Neural crest cell (in vitro differentiated cells): ENCODE measurements at regions not wholly inside any gene's neighbourhood (a gene's known extent, or its start where the extent isn't known, plus 50 kb on each side); places are given as distances from the start of the nearest gene placed in this dataset.

ENCODE experiments used
- DNase-seq: peaks from one replicate; pipeline ENCODE4 v3.0.0; 2021; ENCODE audit warnings: low read depth, mixed read lengths, low spot score
- H3K27ac Mint-ChIP-seq: one replicate; pipeline ENCODE4 v1.8.0; 2021; ENCODE audit warnings: mild to moderate bottlenecking, mixed read lengths; ENCODE audit not compliant: unreplicated experiment
- H3K27me3 Mint-ChIP-seq: 2 replicates; pipeline ENCODE4 v1.8.0; 2021; ENCODE audit warnings: low read depth, mild to moderate bottlenecking, mixed read lengths
- H3K36me3 Mint-ChIP-seq: 2 replicates; pipeline ENCODE4 v1.8.0; 2021; ENCODE audit warnings: low read depth, mild to moderate bottlenecking, mixed read lengths
- H3K4me1 Mint-ChIP-seq: 2 replicates; pipeline ENCODE4 v1.8.0; 2021; ENCODE audit warnings: mixed read lengths
- H3K4me3 Mint-ChIP-seq: one replicate; pipeline ENCODE4 v1.8.0; 2021; ENCODE audit warnings: mild to moderate bottlenecking, mixed read lengths
- H3K9me3 Mint-ChIP-seq: 2 replicates; pipeline ENCODE4 v1.8.0; 2021; ENCODE audit warnings: mixed read lengths
- TF ChIP-seq, protein P1 (sequence below): fragments of 200-600 bp; sonication (generic); conservative IDR thresholded peaks from 2 replicates; pipeline ENCODE4 v1.5.0; 2021; ENCODE audit warnings: antibody characterized with exemption, mild to moderate bottlenecking

DNA sequence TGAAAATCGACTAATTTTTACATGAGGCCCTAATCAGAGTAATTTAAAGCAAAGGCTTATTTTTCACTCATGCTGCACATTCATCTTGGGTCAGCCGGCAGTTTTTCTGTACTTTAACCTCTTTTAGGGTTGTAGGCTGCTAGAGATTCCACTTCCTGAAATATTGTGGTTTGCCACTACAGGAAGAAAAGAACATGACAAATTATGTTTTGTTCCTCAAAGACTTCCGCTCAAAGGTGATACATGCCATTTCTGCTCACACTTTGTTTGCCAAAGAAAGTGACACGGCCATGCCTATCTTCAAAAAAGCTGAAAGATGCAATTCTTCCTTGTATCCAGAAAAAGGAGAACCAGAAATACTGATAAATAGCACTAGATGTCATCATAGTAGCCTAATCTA is 183.4 kb upstream of the PPFIA2 start:
- Mint-ChIP-seq H3K4me1 (no peaks in the 10 kb centered on the region), H3K27me3 (no peaks in the 10 kb centered on the region), H3K36me3 (no peaks in the 10 kb centered on the region), H3K4me3 (no peak overlapping the region), H3K9me3 (peaks cover 7% of the 10 kb centered on the region), H3K27ac (no peak overlapping the region)
- TF ChIP-seq, protein P1, sequence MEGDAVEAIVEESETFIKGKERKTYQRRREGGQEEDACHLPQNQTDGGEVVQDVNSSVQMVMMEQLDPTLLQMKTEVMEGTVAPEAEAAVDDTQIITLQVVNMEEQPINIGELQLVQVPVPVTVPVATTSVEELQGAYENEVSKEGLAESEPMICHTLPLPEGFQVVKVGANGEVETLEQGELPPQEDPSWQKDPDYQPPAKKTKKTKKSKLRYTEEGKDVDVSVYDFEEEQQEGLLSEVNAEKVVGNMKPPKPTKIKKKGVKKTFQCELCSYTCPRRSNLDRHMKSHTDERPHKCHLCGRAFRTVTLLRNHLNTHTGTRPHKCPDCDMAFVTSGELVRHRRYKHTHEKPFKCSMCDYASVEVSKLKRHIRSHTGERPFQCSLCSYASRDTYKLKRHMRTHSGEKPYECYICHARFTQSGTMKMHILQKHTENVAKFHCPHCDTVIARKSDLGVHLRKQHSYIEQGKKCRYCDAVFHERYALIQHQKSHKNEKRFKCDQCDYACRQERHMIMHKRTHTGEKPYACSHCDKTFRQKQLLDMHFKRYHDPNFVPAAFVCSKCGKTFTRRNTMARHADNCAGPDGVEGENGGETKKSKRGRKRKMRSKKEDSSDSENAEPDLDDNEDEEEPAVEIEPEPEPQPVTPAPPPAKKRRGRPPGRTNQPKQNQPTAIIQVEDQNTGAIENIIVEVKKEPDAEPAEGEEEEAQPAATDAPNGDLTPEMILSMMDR: no peak
- no peak for DNase-seq

GRCh38 chr12:81930037-81930436 is 170.9 kb upstream of the PPFIA2 start:
- H3K27me3 Mint-ChIP-seq: no peaks in the 10 kb centered on the region
- no peaks in the 10 kb centered on the region for H3K36me3 Mint-ChIP-seq
- H3K4me1 Mint-ChIP-seq: no peaks in the 10 kb centered on the region
- peaks cover 3% of the 10 kb centered on the region for H3K9me3 Mint-ChIP-seq
- no peak for DNase-seq
- no peak overlapping the region for H3K4me3 Mint-ChIP-seq
- TF ChIP-seq, protein P1: no peak
- no peak overlapping the region for H3K27ac Mint-ChIP-seq

- no peaks in the 10 kb centered on the region for H3K27me3 Mint-ChIP-seq
- DNase-seq: no peak
- no peak overlapping the region for H3K27ac Mint-ChIP-seq
- peaks cover 4% of the 10 kb centered on the region for H3K36me3 Mint-ChIP-seq
- H3K9me3 Mint-ChIP-seq: peaks cover 12% of the 10 kb centered on the region
- no peak overlapping the region for H3K4me3 Mint-ChIP-seq
- TF ChIP-seq, protein P1: no peak
- no peaks in the 10 kb centered on the region for H3K4me1 Mint-ChIP-seq
These were observed 137.6 kb upstream of the PPFIA2 start for GRCh38 chr12:81896771-81897170.

- H3K27ac Mint-ChIP-seq: no peak overlapping the region
- H3K4me3 Mint-ChIP-seq: no peak overlapping the region
- H3K36me3 Mint-ChIP-seq: peaks cover 2% of the 10 kb centered on the region
- H3K27me3 Mint-ChIP-seq: no peaks in the 10 kb centered on the region
- TF ChIP-seq, protein P1: no peak
- no peak for DNase-seq
- H3K9me3 Mint-ChIP-seq: peaks cover 2% of the 10 kb centered on the region
- no peaks in the 10 kb centered on the region for H3K4me1 Mint-ChIP-seq
These were observed 129.8 kb upstream of the PPFIA2 start for GRCh38 chr12:81888961-81889360.

- Mint-ChIP-seq H3K27me3 (no peaks in the 10 kb centered on the region), H3K36me3 (peaks cover 2% of the 10 kb centered on the region), H3K9me3 (peaks cover 2% of the 10 kb centered on the region), H3K4me1 (no peaks in the 10 kb centered on the region), H3K27ac (no peak overlapping the region), H3K4me3 (no peak overlapping the region)
- DNase-seq: no peak
- TF ChIP-seq, protein P1: no peak
These were observed 129.1 kb upstream of the PPFIA2 start for GRCh38 chr12:81888106-81888740.

DNA sequence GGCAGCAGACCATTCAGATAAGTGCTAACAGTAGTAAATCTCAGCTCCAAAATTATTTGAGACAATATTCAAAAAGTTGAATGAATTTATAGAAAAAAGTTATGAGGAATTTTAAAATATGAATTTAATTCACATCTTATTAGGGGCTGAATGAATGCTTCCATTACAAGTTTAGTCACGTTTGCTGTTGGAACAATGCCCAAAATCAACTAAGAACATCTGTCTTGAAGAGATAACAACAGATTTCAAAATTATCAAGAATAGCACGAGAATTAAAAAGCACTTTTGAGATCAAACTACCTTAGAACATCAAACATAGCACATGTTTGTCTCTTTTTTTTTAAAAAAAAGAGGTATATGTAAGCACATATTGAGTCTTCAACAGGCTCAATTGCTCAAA is 115.4 kb upstream of the PPFIA2 start:
- TF ChIP-seq, protein P1: no peak

More for the DNA sequence above, 115.4 kb upstream of the PPFIA2 start:
- H3K9me3 Mint-ChIP-seq: no peaks in the 10 kb centered on the region
- peaks cover 5% of the 10 kb centered on the region for H3K27me3 Mint-ChIP-seq
- H3K27ac Mint-ChIP-seq: no peak overlapping the region
- no peaks in the 10 kb centered on the region for H3K36me3 Mint-ChIP-seq
- H3K4me1 Mint-ChIP-seq: no peaks in the 10 kb centered on the region
- H3K4me3 Mint-ChIP-seq: no peak overlapping the region
- no peak for DNase-seq
